ENCODE measurements at regions not wholly inside any gene's neighbourhood (a gene's known extent, or its start where the extent isn't known, plus 50 kb on each side); places are given as distances from the start of the nearest gene placed in this dataset.
A peak's percentile ranks its signal among the peaks of the same experiment; 100 is the strongest.

GRCh38 chr18:24710474-24710873 lies 250.0 kb downstream of the HRH4 start:
- Histone ChIP-seq H3K4me1 (no peaks in the 10 kb centered on the region), H3K36me3 (no peaks in the 10 kb centered on the region), H3K9me3 (no peaks in the 10 kb centered on the region), H3K27me3 (no peaks in the 10 kb centered on the region), H3K4me3 (no peak overlapping the region), H3K27ac (no peak overlapping the region)
- intact Hi-C loops (cut with DNase I; ENCODE audit: low total_unique reads): no loop called here
- DNase-seq (ENCODE audit: low spot score in 2 of 2): no peak
- TF ChIP-seq CTCF (IDR thresholded peaks at IDR 0.05): no peak
- TF ChIP-seq POLR2A (IDR thresholded peaks at IDR 0.05): no peak
- no peak for TF ChIP-seq POLR2AphosphoS5 (IDR thresholded peaks at IDR 0.05)

GRCh38 chr18:24719791-24720190 lies 259.4 kb downstream of the HRH4 start:
- DNase-seq (ENCODE audit: low spot score in 2 of 2): no peak
- Histone ChIP-seq H3K36me3 (no peaks in the 10 kb centered on the region), H3K27ac (no peak overlapping the region), H3K4me1 (no peaks in the 10 kb centered on the region), H3K9me3 (no peaks in the 10 kb centered on the region), H3K4me3 (no peak overlapping the region), H3K27me3 (no peaks in the 10 kb centered on the region)
- intact Hi-C loops (cut with DNase I; ENCODE audit: low total_unique reads): no loop called here
- TF ChIP-seq CTCF (IDR thresholded peaks at IDR 0.05): no peak
- TF ChIP-seq POLR2AphosphoS5 (IDR thresholded peaks at IDR 0.05): no peak
- TF ChIP-seq POLR2A (IDR thresholded peaks at IDR 0.05): no peak

DNA sequence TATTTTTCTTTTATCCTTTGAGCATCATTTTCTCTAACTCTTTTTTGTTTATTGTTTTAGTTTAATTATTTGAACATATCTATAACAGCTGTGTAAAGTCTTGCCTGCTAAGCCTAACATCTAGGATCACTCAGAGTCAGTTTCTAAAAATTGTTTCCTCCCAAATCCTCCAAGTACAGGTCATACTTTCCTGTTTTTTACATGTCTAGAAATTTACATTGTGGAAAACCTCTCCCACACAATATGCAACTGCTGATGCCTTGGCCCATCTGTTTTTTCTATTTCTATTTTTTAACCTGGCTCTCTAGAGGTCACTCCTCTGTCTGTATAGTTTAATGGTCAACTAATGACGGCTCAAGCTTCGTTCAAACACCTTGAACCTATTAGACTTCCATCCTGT lies 261.0 kb downstream of the HRH4 start:
- H3K4me1 ChIP-seq: no peaks in the 10 kb centered on the region
- H3K27me3 ChIP-seq: no peaks in the 10 kb centered on the region
- H3K4me3 ChIP-seq: no peak overlapping the region
- no peaks in the 10 kb centered on the region for H3K9me3 ChIP-seq
- H3K27ac ChIP-seq: no peak overlapping the region
- no peak for DNase-seq (ENCODE audit: low spot score in 2 of 2)
- intact Hi-C loops (cut with DNase I; ENCODE audit: low total_unique reads): no loop called here
- TF ChIP-seq POLR2A (IDR thresholded peaks at IDR 0.05) (no peak), POLR2AphosphoS5 (IDR thresholded peaks at IDR 0.05) (no peak), CTCF (IDR thresholded peaks at IDR 0.05) (no peak)
- no peaks in the 10 kb centered on the region for H3K36me3 ChIP-seq

DNA sequence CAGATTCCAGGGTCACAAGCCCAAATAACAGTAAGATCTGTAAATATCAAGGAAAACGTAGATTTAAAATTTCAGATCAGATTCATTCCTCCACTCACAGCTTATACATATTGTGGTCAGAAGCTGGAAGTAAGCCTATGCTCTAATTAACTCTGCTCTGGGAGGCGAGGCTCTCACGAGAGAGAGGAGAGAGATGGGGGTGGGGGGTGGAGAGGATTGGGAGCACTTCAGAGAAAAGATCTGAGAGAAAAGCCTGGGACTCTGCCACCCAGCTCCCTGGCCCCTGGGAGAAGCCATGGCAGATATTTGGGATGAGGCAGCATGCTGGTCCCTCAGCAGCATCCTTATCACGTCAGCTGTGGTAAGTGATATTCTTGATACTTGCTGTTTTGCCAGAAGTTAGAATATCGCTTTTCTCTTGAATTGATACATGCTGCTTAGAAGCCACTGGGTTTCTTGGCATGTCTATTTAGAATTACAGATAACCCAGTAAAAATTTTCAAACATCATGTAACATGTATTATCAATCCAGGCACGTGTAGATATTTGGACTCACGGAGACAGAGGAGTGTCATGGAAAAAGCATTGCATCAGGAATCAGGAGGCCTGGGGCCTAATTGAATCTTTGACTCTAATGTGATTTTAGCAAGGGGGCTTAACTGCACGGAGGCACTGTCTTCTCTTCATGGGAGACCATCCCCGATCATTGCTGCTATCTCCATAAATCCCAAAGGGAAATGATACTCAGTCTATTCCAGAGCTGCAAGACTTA lies 265.4 kb downstream of the HRH4 start:
- DNase-seq (ENCODE audit: low spot score in 2 of 2): no peak
- intact Hi-C loops (cut with DNase I; ENCODE audit: low total_unique reads): loop anchor here (5.0 kb wide), 1 partner anchor 1781 kb away; no protein-coding TSS in a partner anchor
- H3K4me3 ChIP-seq: no peak overlapping the region
- TF ChIP-seq CTCF (IDR thresholded peaks at IDR 0.05) (no peak), POLR2A (IDR thresholded peaks at IDR 0.05) (no peak), POLR2AphosphoS5 (IDR thresholded peaks at IDR 0.05) (no peak)
- no peaks in the 10 kb centered on the region for H3K9me3 ChIP-seq
- no peak overlapping the region for H3K27ac ChIP-seq
- no peaks in the 10 kb centered on the region for H3K27me3 ChIP-seq
- no peaks in the 10 kb centered on the region for H3K36me3 ChIP-seq
- H3K4me1 ChIP-seq: no peaks in the 10 kb centered on the region

DNA sequence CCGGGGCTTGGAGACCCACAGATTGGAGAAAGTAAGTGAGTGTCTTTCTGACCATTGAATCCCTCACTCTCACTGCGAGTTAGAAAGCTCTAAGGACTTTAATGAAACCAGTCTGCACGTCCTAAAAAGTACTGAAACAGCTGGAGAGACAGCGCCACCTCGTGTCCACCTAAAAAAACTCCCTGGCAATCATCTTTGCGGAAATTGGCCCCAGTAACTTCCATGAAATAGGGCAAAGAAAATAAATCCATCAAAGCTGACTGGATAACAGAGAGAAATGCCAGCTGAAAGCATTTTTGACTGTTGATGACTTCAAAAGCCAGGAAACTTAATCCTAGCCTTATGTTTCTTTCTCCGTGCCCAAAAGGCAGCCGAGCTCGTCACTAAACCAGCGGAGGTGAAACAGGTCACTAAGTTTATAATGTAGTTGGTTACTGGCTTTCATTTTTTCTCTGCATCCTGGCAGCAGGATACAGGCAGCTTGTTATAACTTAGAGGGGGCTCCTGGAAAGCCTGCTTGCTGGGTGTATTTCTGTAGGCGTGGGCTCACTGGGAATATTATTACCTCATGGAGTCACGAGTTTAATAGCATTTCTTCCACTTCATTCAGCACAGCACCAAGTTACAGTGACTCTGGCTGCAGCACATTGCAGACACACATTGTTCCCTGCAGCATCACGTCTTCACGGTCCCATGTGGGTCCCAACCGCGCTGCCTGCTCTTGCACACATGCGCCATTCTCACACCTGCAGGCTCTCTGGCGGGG lies 266.5 kb downstream of the HRH4 start:
- H3K4me3 ChIP-seq: peak overlapping the region; percentile 37 to 58 (median 37)
- H3K36me3 ChIP-seq: no peaks in the 10 kb centered on the region
- TF ChIP-seq POLR2A (IDR thresholded peaks at IDR 0.05): no peak
- TF ChIP-seq POLR2AphosphoS5 (IDR thresholded peaks at IDR 0.05): peak in 1 of 3 donors; percentile 48
- TF ChIP-seq CTCF (IDR thresholded peaks at IDR 0.05): peak; percentile 33 to 82 (median 78)
- H3K27me3 ChIP-seq: no peaks in the 10 kb centered on the region
- peak; percentile 32 to 62 for DNase-seq (ENCODE audit: low spot score in 2 of 2)
- H3K9me3 ChIP-seq: no peaks in the 10 kb centered on the region
- intact Hi-C loops (cut with DNase I; ENCODE audit: low total_unique reads): loop anchor here (5.0 kb wide), 1 partner anchor 1780 kb away; no protein-coding TSS in a partner anchor
- H3K27ac ChIP-seq: peak overlapping the region; percentile 48 to 59
- no peaks in the 10 kb centered on the region for H3K4me1 ChIP-seq
